BE2C (cell line): ENCODE measurements at regions not wholly inside any gene's neighbourhood (a gene's known extent, or its start where the extent isn't known, plus 50 kb on each side); places are given as distances from the start of the nearest gene placed in this dataset.
"Not testable (repeated sequence)": the region's sequence is repeated elsewhere in the genome, so short reads cannot be mapped to it uniquely, and the experiment has no call there.

Source experiments
- DNase-seq: peaks from one replicate; pipeline ENCODE4 v3.0.0-alpha.2; 2020
- H3K27me3 ChIP-seq: fragments of 250-450 bp; sonication (Bioruptor Pico); 2 replicates; pipeline ENCODE4 v1.5.1; 2020; ENCODE audit warnings: mild to moderate bottlenecking
- H3K36me3 ChIP-seq: fragments of 250-450 bp; sonication (Bioruptor Pico); 2 replicates; pipeline ENCODE4 v1.5.1; 2020; ENCODE audit warnings: mild to moderate bottlenecking
- H3K4me1 ChIP-seq: fragments of 250-450 bp; sonication (Bioruptor Pico); 2 replicates; pipeline ENCODE4 v1.5.1; 2020
- H3K4me3 ChIP-seq: 2 replicates; pipeline ENCODE4 v1.5.1; 2011; ENCODE audit warnings: low read depth, low read length
- H3K9me3 ChIP-seq: fragments of 250-450 bp; sonication (Bioruptor Pico); 2 replicates; pipeline ENCODE4 v1.5.1; 2020
- TF ChIP-seq, protein P1 (sequence below): IDR thresholded peaks from 2 replicates; pipeline ENCODE4 v1.5.1; 2012; ENCODE audit warnings: mild to moderate bottlenecking, low read depth, low read length

DNA sequence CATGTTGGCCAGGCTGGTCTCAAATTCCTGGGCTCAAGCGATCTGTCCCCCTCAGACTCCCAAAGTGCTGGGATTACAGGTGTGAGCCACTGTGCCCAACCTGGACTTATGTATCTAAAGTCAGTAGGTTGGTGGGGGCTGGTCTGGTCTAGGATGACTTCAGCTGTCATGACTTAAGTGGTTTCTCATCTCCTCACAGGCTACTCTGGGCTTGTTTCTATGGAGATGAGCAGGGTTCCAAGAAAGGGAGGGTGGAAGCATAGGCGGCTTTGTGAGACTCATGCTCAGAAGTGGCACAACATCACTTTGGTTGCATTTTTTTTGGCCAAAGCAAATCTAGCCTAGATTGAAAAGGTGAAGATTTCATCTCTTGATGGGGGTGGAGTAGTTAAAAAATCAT is 115.9 kb upstream of the IVNS1ABP start:
- Histone ChIP-seq H3K9me3 (no peaks in the 10 kb centered on the region), H3K27me3 (no peaks in the 10 kb centered on the region), H3K36me3 (no peaks in the 10 kb centered on the region), H3K4me1 (no peaks in the 10 kb centered on the region), H3K4me3 (no peak overlapping the region)
- TF ChIP-seq, protein P1, sequence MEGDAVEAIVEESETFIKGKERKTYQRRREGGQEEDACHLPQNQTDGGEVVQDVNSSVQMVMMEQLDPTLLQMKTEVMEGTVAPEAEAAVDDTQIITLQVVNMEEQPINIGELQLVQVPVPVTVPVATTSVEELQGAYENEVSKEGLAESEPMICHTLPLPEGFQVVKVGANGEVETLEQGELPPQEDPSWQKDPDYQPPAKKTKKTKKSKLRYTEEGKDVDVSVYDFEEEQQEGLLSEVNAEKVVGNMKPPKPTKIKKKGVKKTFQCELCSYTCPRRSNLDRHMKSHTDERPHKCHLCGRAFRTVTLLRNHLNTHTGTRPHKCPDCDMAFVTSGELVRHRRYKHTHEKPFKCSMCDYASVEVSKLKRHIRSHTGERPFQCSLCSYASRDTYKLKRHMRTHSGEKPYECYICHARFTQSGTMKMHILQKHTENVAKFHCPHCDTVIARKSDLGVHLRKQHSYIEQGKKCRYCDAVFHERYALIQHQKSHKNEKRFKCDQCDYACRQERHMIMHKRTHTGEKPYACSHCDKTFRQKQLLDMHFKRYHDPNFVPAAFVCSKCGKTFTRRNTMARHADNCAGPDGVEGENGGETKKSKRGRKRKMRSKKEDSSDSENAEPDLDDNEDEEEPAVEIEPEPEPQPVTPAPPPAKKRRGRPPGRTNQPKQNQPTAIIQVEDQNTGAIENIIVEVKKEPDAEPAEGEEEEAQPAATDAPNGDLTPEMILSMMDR, result no peak
- DNase-seq, result no peak

DNA sequence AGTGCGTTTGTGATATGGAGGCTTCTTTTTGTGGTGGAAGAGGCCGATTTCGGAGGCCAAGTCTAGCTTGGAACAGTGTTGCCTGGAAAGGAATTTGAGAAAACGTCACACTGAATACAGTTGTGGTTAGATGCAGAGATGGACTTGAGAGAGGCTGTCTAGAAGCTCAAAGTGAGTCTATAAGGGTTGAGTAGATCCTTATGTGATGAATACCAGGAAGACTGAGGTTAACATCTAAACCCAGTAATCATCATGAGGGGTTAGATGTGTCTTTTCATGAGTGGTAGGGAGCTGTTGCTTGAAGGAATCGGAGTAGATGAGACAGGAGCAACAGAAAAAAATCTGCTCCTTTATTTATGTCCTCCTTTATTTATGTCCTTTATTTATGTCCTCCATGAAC is 114.6 kb upstream of the IVNS1ABP start:
- no peak overlapping the region for H3K4me3 ChIP-seq
- H3K4me1 ChIP-seq, result no peaks in the 10 kb centered on the region
- no peaks in the 10 kb centered on the region for H3K9me3 ChIP-seq
- TF ChIP-seq, protein P1, result no peak
- no peaks in the 10 kb centered on the region for H3K27me3 ChIP-seq
- H3K36me3 ChIP-seq, result no peaks in the 10 kb centered on the region
- no peak for DNase-seq

DNA sequence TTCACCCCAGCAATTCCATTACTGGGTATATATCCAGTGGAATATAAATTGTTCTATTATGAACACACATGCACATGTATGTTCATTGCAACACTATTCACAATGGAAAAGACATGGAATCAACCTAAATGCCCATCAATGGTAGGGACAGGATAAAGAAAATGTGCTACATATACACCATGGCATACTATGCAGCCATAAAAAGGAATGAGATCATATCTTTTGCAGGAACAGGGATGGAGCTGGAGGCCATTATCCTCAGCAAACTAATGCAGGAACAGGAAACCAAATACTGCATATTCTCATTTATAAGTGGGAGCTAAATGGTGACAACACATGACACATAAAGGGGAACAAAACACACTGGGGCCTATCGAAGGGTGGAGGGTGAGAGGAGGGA is 112.6 kb upstream of the IVNS1ABP start:
- not testable (repeated sequence) for H3K36me3 ChIP-seq, H3K27me3 ChIP-seq, H3K4me3 ChIP-seq, DNase-seq, H3K4me1 ChIP-seq, H3K9me3 ChIP-seq

DNA sequence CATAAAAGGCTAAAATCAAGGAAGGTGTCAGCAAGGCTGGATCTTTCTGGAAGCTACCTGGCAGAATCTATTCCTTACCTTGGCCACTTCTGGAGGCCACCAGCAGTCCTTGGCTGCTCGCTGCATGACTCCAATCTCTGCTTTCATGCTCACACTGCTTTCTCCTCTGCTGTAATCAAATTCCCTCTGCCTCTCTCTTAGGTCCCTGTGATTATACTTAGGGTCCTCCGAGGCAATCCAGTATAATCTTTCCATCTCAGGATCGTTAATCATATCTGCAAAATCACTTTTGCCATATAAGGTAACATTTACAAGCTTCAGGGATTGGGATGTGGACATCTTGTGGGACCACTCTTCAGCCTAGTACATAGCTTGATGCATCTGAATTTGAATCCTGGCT is 110.7 kb upstream of the IVNS1ABP start:
- TF ChIP-seq, protein P1, result no peak
- Histone ChIP-seq H3K9me3 (no peaks in the 10 kb centered on the region), H3K4me1 (no peaks in the 10 kb centered on the region), H3K36me3 (no peaks in the 10 kb centered on the region), H3K27me3 (no peaks in the 10 kb centered on the region), H3K4me3 (no peak overlapping the region)
- DNase-seq, result no peak

DNA sequence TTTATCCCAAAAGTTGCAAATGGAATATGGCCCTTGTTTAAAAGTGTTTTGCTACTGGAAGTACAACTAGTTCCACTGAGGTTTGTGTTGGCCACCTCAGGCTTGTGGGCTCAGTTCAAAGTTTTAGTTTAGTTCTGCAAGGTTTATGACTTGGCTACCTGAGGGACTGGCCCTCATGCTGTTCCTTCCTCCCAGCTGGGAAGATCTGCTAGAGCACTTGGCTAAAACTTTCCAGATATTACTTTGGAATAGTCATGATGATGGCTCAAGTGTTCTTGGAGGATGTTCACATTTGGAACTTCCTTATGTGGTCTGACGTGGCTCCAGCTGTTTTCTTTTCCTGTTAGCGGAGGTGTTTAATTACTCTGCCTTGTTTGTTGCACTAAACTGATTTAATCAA is 110.2 kb upstream of the IVNS1ABP start:
- H3K4me3 ChIP-seq, result no peak overlapping the region
- H3K36me3 ChIP-seq, result no peaks in the 10 kb centered on the region
- H3K27me3 ChIP-seq, result no peaks in the 10 kb centered on the region
- TF ChIP-seq, protein P1, result no peak
- H3K4me1 ChIP-seq, result no peaks in the 10 kb centered on the region
- H3K9me3 ChIP-seq, result no peaks in the 10 kb centered on the region
- no peak for DNase-seq

DNA sequence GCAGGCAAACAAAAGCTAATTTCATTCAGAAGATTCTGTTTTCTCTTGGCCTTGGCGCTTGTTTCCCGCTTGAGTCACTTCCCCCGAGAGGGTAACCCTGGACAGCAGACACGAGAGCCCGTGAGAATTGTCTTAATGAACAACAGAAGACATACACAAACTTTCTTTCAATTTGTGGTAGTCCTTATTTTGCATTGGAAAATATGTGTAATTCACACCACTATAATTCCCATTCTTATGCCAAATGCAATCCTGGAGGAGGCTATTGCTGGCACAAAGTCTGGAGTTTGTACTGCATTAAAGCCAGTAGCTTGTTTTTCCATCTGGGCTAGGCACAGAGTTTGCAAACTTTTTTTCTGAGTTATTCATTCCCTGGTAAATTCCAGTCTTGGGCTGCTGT is 109.8 kb upstream of the IVNS1ABP start:
- no peaks in the 10 kb centered on the region for H3K36me3 ChIP-seq
- H3K4me3 ChIP-seq, result no peak overlapping the region
- no peaks in the 10 kb centered on the region for H3K27me3 ChIP-seq
- TF ChIP-seq, protein P1, result no peak
- H3K4me1 ChIP-seq, result no peaks in the 10 kb centered on the region
- DNase-seq, result no peak
- no peaks in the 10 kb centered on the region for H3K9me3 ChIP-seq

DNA sequence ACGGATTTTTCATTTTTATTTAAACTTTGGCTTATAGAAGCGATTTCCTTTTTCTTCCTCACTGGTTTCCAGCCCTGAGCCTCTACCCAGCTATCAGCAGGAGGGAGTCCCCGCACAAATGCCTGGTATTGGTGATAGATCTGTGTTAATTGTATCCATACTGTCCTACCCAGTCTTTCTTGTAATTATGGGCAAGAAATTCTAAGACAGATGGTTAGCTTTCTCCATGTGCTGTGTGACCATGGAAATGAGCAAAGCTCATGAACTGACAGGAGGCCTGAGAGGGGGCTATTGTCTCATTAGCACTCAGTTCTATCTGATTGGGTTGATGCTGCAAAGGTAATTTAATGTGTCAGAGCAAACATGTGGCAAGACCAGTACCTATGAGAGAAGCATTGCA is 108.1 kb upstream of the IVNS1ABP start:
- no peaks in the 10 kb centered on the region for H3K4me1 ChIP-seq
- TF ChIP-seq, protein P1, result no peak
- H3K27me3 ChIP-seq, result no peaks in the 10 kb centered on the region
- no peak for DNase-seq
- no peak overlapping the region for H3K4me3 ChIP-seq
- H3K9me3 ChIP-seq, result no peaks in the 10 kb centered on the region
- no peaks in the 10 kb centered on the region for H3K36me3 ChIP-seq
